Effector memory CD4-positive, alpha-beta T cell (primary cell): ENCODE measurements at regions not wholly inside any gene's neighbourhood (a gene's known extent, or its start where the extent isn't known, plus 50 kb on each side); places are given as distances from the start of the nearest gene placed in this dataset.
"Not testable (repeated sequence)": the region's sequence is repeated elsewhere in the genome, so short reads cannot be mapped to it uniquely, and the experiment has no call there.

Source experiments
- DNase-seq, 3 donors: peaks; one replicate each; pipeline ENCODE4 v3.0.0-alpha.2; 2020
- H3K27ac ChIP-seq: 2 replicates; pipeline ENCODE4 v1.7.0; 2013; ENCODE audit warnings: mild to moderate bottlenecking, low read length, moderate library complexity; ENCODE audit not compliant: insufficient read depth, poor library complexity, severe bottlenecking
- H3K27me3 ChIP-seq: replicated peaks from 2 replicates; pipeline ENCODE4 v1.7.0; 2013; ENCODE audit warnings: mild to moderate bottlenecking, low read length; ENCODE audit not compliant: insufficient read depth, control insufficient read depth, poor library complexity, severe bottlenecking
- H3K36me3 ChIP-seq: 2 replicates; pipeline ENCODE4 v1.7.0; 2013; ENCODE audit warnings: mild to moderate bottlenecking, low read length, moderate library complexity; ENCODE audit not compliant: control insufficient read depth, insufficient read depth
- H3K4me1 ChIP-seq: 2 replicates; pipeline ENCODE4 v1.7.0; 2013; ENCODE audit warnings: low read length, mild to moderate bottlenecking; ENCODE audit not compliant: control insufficient read depth, insufficient read depth, poor library complexity, severe bottlenecking
- H3K4me3 ChIP-seq: 2 replicates; pipeline ENCODE4 v1.7.0; 2013; ENCODE audit warnings: low read length, low read depth, mild to moderate bottlenecking; ENCODE audit not compliant: insufficient read depth, poor library complexity, severe bottlenecking
- H3K9me3 ChIP-seq: 2 replicates; pipeline ENCODE4 v1.7.0; 2013; ENCODE audit warnings: mild to moderate bottlenecking, low read length, moderate library complexity; ENCODE audit not compliant: control insufficient read depth

DNA sequence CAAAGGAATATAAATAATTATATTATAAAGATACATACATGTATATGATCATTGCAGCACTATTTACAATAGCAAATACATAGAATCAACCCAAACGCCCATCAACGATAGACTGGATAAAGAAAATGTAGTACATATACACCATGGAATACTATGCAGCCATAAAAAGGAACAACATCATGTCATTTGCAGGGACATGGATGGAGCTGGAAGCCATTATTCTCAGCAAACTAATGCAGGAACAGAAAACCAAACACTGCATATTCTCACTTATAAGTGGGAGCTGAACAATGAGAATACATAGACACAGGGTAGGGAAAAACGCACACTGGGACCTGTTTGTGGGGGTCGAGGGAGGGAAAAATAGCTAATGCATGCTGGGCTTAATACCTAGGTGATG lies 120.9 kb upstream of the ZCCHC13 start:
- H3K9me3 ChIP-seq, H3K27me3 ChIP-seq: not testable (repeated sequence)

GRCh38 chrX:74181976-74182375 lies 122.0 kb upstream of the ZCCHC13 start:
- not testable (repeated sequence) for H3K27ac ChIP-seq, H3K27me3 ChIP-seq, DNase-seq, H3K9me3 ChIP-seq, H3K4me3 ChIP-seq, H3K4me1 ChIP-seq, H3K36me3 ChIP-seq

More for the DNA sequence above, 120.9 kb upstream of the ZCCHC13 start:
- H3K27ac ChIP-seq, DNase-seq, H3K4me1 ChIP-seq, H3K4me3 ChIP-seq, H3K36me3 ChIP-seq: not testable (repeated sequence)

DNA sequence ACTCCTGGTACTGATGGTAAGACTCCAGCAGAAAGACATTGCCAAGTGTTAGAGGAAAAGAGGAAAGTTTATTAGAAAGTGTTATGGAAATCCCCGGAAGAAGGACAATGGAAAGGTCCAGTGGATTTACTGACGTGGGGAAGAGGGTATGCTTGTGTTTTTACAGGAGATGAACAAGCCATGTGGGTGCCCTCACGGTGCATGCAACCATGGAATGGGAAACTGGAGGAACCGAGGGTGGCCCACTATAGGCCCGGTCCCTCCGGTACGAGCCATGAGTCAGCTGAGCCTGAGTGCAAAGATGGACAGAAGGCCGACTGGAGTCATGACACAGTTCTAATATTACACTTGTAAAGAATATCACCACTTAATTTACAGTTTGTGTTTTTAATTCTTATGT lies 123.3 kb upstream of the ZCCHC13 start:
- Histone ChIP-seq H3K27ac (no peak overlapping the region), H3K36me3 (no peaks in the 10 kb centered on the region), H3K9me3 (no peaks in the 10 kb centered on the region), H3K27me3 (no peaks in the 10 kb centered on the region), H3K4me1 (no peaks in the 10 kb centered on the region), H3K4me3 (no peak overlapping the region)
- DNase-seq: no peak

DNA sequence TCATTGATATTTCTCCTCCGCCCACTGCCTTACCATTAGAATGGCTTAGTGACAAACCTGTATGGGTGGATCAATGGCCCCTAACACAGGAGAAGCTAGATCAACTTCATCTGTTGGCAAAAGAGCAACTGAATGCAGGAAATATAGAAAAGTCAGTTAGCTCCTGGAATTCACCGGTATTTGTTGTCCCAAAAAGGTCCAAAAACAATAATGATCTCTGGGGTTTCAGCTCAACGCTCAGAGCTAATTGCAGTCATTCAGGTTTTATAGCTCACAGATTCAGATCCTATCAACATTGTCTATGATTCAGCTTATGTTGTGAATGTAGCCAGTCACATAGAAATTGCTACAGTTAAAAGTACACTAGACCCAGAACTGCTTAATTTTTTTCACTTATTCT lies 124.0 kb upstream of the ZCCHC13 start:
- H3K4me3 ChIP-seq: no peak overlapping the region
- H3K9me3 ChIP-seq: no peaks in the 10 kb centered on the region
- no peaks in the 10 kb centered on the region for H3K27me3 ChIP-seq
- no peaks in the 10 kb centered on the region for H3K4me1 ChIP-seq
- DNase-seq: no peak
- H3K36me3 ChIP-seq: no peaks in the 10 kb centered on the region
- H3K27ac ChIP-seq: no peak overlapping the region

DNA sequence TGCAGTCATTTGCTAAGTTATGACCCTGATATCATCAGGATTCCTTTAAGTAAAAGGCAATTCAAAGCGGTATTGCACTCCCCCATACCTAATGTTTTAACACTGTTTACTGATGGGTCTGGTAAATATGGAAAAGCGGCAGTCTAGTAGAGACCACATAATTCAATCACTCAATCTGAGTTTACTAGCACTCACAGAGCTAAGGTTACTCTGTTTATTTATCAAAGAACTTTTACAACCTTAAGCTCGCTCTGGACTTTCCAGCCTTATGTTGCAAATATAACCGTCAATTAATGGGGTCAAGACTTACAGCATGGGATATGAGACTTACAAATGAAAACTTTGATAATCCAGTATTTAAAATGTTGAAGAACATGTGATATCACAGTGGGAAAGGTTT lies 124.5 kb upstream of the ZCCHC13 start:
- H3K27ac ChIP-seq: no peak overlapping the region
- no peaks in the 10 kb centered on the region for H3K36me3 ChIP-seq
- no peaks in the 10 kb centered on the region for H3K27me3 ChIP-seq
- H3K4me3 ChIP-seq: no peak overlapping the region
- H3K4me1 ChIP-seq: no peaks in the 10 kb centered on the region
- DNase-seq: no peak
- H3K9me3 ChIP-seq: no peaks in the 10 kb centered on the region

GRCh38 chrX:74179071-74179470 lies 124.9 kb upstream of the ZCCHC13 start:
- H3K4me3 ChIP-seq: no peak overlapping the region
- DNase-seq: no peak
- no peaks in the 10 kb centered on the region for H3K9me3 ChIP-seq
- no peaks in the 10 kb centered on the region for H3K4me1 ChIP-seq
- H3K27me3 ChIP-seq: no peaks in the 10 kb centered on the region
- no peaks in the 10 kb centered on the region for H3K36me3 ChIP-seq
- no peak overlapping the region for H3K27ac ChIP-seq

GRCh38 chrX:74178536-74178935 lies 125.4 kb upstream of the ZCCHC13 start:
- H3K27ac ChIP-seq: no peak overlapping the region
- no peaks in the 10 kb centered on the region for H3K4me1 ChIP-seq
- H3K4me3 ChIP-seq: no peak overlapping the region
- no peaks in the 10 kb centered on the region for H3K36me3 ChIP-seq
- no peaks in the 10 kb centered on the region for H3K27me3 ChIP-seq
- DNase-seq: no peak
- no peaks in the 10 kb centered on the region for H3K9me3 ChIP-seq

DNA sequence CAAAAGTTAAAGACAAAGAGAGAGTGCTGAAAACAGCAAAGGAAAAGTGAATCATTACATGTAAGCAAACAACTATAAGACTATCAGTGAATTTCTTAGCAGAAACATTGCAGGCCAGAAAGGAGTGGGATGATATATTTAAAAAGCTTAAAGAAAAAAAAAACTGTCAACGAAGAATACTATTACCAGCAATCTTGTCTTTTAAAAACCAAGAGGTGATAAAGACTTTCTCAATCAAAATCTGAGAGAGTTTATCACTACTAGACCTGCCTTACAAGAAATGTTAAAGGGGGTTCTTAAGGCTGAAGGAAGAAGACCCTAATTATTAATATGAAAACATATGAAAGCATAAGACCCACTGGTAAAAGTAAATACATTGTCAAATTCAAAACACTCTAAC lies 132.5 kb upstream of the ZCCHC13 start:
- Histone ChIP-seq H3K4me1 (no peaks in the 10 kb centered on the region), H3K27me3 (no peaks in the 10 kb centered on the region), H3K9me3 (no peaks in the 10 kb centered on the region), H3K4me3 (no peak overlapping the region), H3K27ac (no peak overlapping the region), H3K36me3 (no peaks in the 10 kb centered on the region)
- no peak for DNase-seq

GRCh38 chrX:74162199-74162598 lies 141.8 kb upstream of the ZCCHC13 start:
- Histone ChIP-seq H3K9me3 (no peaks in the 10 kb centered on the region), H3K4me3 (no peak overlapping the region), H3K27me3 (no peaks in the 10 kb centered on the region), H3K4me1 (no peaks in the 10 kb centered on the region), H3K27ac (no peak overlapping the region), H3K36me3 (no peaks in the 10 kb centered on the region)
- no peak for DNase-seq

DNA sequence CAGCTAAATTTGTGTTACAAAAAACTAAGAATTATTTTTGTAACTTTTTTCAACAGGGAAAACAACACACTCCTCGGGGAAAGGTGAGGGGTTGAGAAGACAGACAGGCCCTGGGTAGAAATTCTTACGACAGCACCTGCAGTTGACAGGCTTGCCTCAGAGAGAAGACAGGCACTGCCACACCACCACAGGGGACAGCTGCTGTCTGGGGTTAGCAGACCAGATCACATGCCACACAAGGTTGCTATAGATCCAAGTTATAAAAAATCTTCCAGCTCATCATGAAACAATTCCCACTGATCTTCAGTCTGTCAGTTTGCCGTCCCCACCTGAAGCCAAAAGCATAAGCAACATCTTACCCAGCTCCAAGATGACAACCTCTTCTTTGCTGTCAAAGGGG lies 143.2 kb upstream of the ZCCHC13 start:
- Histone ChIP-seq H3K36me3 (no peaks in the 10 kb centered on the region), H3K4me3 (no peak overlapping the region), H3K27me3 (no peaks in the 10 kb centered on the region), H3K9me3 (no peaks in the 10 kb centered on the region), H3K27ac (no peak overlapping the region), H3K4me1 (no peaks in the 10 kb centered on the region)
- no peak for DNase-seq

DNA sequence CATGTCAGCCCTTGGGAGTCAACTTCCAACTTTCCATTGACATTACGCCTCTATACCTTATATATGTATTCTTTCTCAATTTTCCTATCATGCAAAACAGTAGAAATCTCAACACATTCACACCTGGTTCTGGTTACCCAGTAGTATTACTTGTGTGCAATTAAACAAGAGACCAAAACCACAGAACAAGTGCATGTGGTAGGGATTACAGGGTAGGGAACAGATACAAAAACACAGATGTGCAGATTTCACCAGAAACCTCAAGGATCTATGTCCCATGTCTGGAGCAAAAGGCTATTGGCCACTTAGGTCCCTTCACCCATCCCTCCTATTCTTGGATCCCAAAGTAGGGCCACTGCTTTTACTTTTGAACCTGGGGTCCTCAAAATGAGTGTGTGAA lies 143.6 kb upstream of the ZCCHC13 start:
- H3K36me3 ChIP-seq: no peaks in the 10 kb centered on the region
- H3K4me1 ChIP-seq: no peaks in the 10 kb centered on the region
- no peak overlapping the region for H3K4me3 ChIP-seq
- no peak overlapping the region for H3K27ac ChIP-seq
- no peaks in the 10 kb centered on the region for H3K9me3 ChIP-seq
- no peaks in the 10 kb centered on the region for H3K27me3 ChIP-seq
- DNase-seq: no peak
